HG03442 (cell line): ENCODE measurements at regions not wholly inside any gene's neighbourhood (a gene's known extent, or its start where the extent isn't known, plus 50 kb on each side); places are given as distances from the start of the nearest gene placed in this dataset.
A peak's percentile ranks its signal among the peaks of the same experiment; 100 is the strongest.

Source experiments
- ATAC-seq: cut with Tn5 transposase; IDR thresholded peaks from one replicate; pipeline ENCODE4 v1.9.1; 2021; ENCODE audit warnings: mild to moderate bottlenecking, moderate library complexity; ENCODE audit not compliant: unreplicated experiment

GRCh38 chr13:78029901-78030300 is 111.3 kb upstream of the EDNRB start:
- ATAC-seq, result no peak

- no peak for ATAC-seq
Observed at GRCh38 chr13:78028960-78029359, 110.3 kb upstream of the EDNRB start.

- ATAC-seq, result no peak
Observed at GRCh38 chr13:78024996-78025395, 106.4 kb upstream of the EDNRB start.

- ATAC-seq, result peak; percentile 100
Observed at GRCh38 chr13:78022164-78022877, 103.7 kb upstream of the EDNRB start.

- ATAC-seq, result no peak
Observed at GRCh38 chr13:78020861-78021260, 102.2 kb upstream of the EDNRB start.

GRCh38 chr13:78015782-78016181 is 97.2 kb upstream of the EDNRB start:
- ATAC-seq, result no peak

- no peak for ATAC-seq
Observed at GRCh38 chr13:78012046-78012445, 93.4 kb upstream of the EDNRB start.

GRCh38 chr13:78004821-78005220 is 86.2 kb upstream of the EDNRB start:
- ATAC-seq, result no peak

GRCh38 chr13:77999746-78000145 is 81.1 kb upstream of the EDNRB start:
- ATAC-seq, result no peak

- no peak for ATAC-seq
Observed at GRCh38 chr13:77994166-77994565, 75.5 kb upstream of the EDNRB start.

GRCh38 chr13:77991003-77991402 is 72.4 kb upstream of the EDNRB start:
- no peak for ATAC-seq

- no peak for ATAC-seq
Observed at GRCh38 chr13:77989281-77989680, 70.7 kb upstream of the EDNRB start.

- ATAC-seq, result no peak
Observed at GRCh38 chr13:77988355-77988754, 69.7 kb upstream of the EDNRB start.

- no peak for ATAC-seq
Observed at GRCh38 chr13:77986713-77987112, 68.1 kb upstream of the EDNRB start.

- ATAC-seq, result no peak
Observed at GRCh38 chr13:77985866-77986636, 67.4 kb upstream of the EDNRB start.

GRCh38 chr13:77981281-77981881 is 62.8 kb upstream of the EDNRB start:
- ATAC-seq, result no peak

- no peak for ATAC-seq
Observed at GRCh38 chr13:77980592-77980991, 62.0 kb upstream of the EDNRB start.

- no peak for ATAC-seq
Observed at GRCh38 chr13:77979721-77980385, 61.2 kb upstream of the EDNRB start.

GRCh38 chr13:77975358-77976042 is 56.9 kb upstream of the EDNRB start:
- ATAC-seq, result no peak

- no peak for ATAC-seq
Observed at GRCh38 chr13:77969299-77969698, 50.7 kb upstream of the EDNRB start.
